Fibroblast of pulmonary artery (primary cell): ENCODE measurements at regions not wholly inside any gene's neighbourhood (a gene's known extent, or its start where the extent isn't known, plus 50 kb on each side); places are given as distances from the start of the nearest gene placed in this dataset.

Experiments used
- DNase-seq: peaks from one replicate; pipeline ENCODE4 v3.0.0-alpha.2; 2010; ENCODE audit warnings: low read depth
- H3K4me3 ChIP-seq: replicated peaks from 2 replicates; pipeline ENCODE4 v1.5.1; 2011; ENCODE audit warnings: low read depth, mild to moderate bottlenecking, control low read depth, low read length, moderate library complexity
- CTCF ChIP-seq: IDR thresholded peaks from 2 replicates; pipeline ENCODE4 v1.5.1; 2011; ENCODE audit warnings: mild to moderate bottlenecking, control low read depth, low read length, inconsistent platforms; ENCODE audit errors: missing control alignments

GRCh38 chr13:104764600-104764999 is 1698.4 kb upstream of the SLC10A2 start:
- no peak for TF ChIP-seq CTCF

GRCh38 chr13:104759069-104759468 is 1692.9 kb upstream of the SLC10A2 start:
- no peak for TF ChIP-seq CTCF
- no peak for DNase-seq
- no peak overlapping the region for H3K4me3 ChIP-seq

More at GRCh38 chr13:104764600-104764999, 1698.4 kb upstream of the SLC10A2 start:
- H3K4me3 ChIP-seq = no peak overlapping the region
- DNase-seq = no peak

- no peak overlapping the region for H3K4me3 ChIP-seq
- DNase-seq = peak; percentile 9
- TF ChIP-seq CTCF = no peak
Measured at GRCh38 chr13:104757712-104758111, 1691.5 kb upstream of the SLC10A2 start.

GRCh38 chr13:104750377-104750776 is 1684.2 kb upstream of the SLC10A2 start:
- no peak overlapping the region for H3K4me3 ChIP-seq
- DNase-seq = peak; percentile 6
- TF ChIP-seq CTCF = no peak

DNA sequence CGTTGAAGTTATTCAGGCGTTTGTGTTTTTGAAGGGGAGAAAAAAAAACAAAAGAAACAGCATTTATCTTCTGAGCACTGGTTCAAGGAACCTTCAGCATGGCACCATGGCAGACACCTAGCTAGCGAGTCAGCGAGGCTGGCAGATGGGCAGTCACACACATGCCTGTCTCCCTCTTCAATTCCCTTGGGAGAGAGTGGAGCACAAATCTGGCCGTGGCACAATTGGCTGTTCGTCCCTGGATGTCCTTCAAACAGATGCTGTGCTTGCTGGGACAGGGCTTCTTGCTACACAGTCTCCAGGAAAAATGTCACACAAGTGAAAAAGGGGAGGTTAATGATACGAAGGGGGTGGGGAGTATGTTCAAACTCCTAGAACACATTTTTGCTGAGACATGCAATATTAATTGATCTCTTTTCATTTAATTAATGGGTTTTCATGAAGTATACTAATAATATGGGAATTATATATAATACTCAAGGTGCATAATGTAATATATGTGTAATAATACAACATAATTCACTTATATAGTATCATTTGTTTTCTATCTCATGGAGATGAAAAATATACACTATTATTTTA is 1674.5 kb upstream of the SLC10A2 start:
- TF ChIP-seq CTCF = no peak
- DNase-seq = no peak

GRCh38 chr13:104737713-104738112 is 1671.5 kb upstream of the SLC10A2 start:
- TF ChIP-seq CTCF = no peak
- H3K4me3 ChIP-seq = no peak overlapping the region
- DNase-seq = peak; percentile 45

More for the DNA sequence above, 1674.5 kb upstream of the SLC10A2 start:
- H3K4me3 ChIP-seq = no peak overlapping the region

- no peak for TF ChIP-seq CTCF
- no peak overlapping the region for H3K4me3 ChIP-seq
- DNase-seq = no peak
Measured at GRCh38 chr13:104733427-104733826, 1667.2 kb upstream of the SLC10A2 start.
